HCT116 (cell line): ENCODE measurements at regions not wholly inside any gene's neighbourhood (a gene's known extent, or its start where the extent isn't known, plus 50 kb on each side); places are given as distances from the start of the nearest gene placed in this dataset.

Source experiments
- ATAC-seq: fragments of 200-7000 bp; cut with Tn5 transposase; 2 replicates; pipeline ENCODE4 v1.9.1; 2020; ENCODE audit warnings: mild to moderate bottlenecking, moderate library complexity
- BruUV-seq: library from RNA; stranded (reverse); fragments of 400-500 nt; replicated peaks from 2 replicates; lab custom pipeline; 2021; lab: Mats Ljungman, UMichigan
- CTCF ChIA-PET: fragments of 300-600 bp; sonication (Branson Sonifier 250); formaldehyde crosslinking; loops from one replicate; lab custom pipeline; 2021; ENCODE audit warnings: antibody characterized with exemption; lab: Charles Lee
- POLR2A ChIA-PET: fragments of 300-600, 350-600 bp; sonication (Branson Sonifier 250); formaldehyde crosslinking; loops from one replicate; lab custom pipeline; 2021; ENCODE audit warnings: antibody characterized with exemption; lab: Charles Lee
- RAD21 ChIA-PET, 2 experiments: fragments of 300-600 bp; sonication (Branson Sonifier 250); formaldehyde crosslinking; loops; one replicate each; lab custom pipeline; 2023; ENCODE audit warnings: low total read pairs in 2 of 2; ENCODE audit not compliant: uncharacterized antibody in 2 of 2, unreplicated experiment in 2 of 2, low non-redundant PET in 1 of 2; lab: Charles Lee
- DNase-seq: peaks from one replicate; pipeline ENCODE4 v3.0.0-alpha.2; 2010; ENCODE audit warnings: low read depth, low spot score
- H2AFZ ChIP-seq: fragments of 200-600 bp; shearing (Covaris generic), sonication (generic); 2 replicates; pipeline ENCODE4 v1.6.1; 2017; ENCODE audit warnings: low read depth, mixed run types, mixed read lengths, antibody characterized with exemption, low read length; ENCODE audit not compliant: poor library complexity, severe bottlenecking
- H3K27ac ChIP-seq: 2 replicates; pipeline ENCODE4 v1.5.1; 2012; ENCODE audit warnings: low read depth, low read length
- H3K27me3 ChIP-seq: fragments of 200-600 bp; sonication (generic); 2 replicates; pipeline ENCODE4 v1.6.1; 2016; ENCODE audit warnings: mixed run types, low read length, mixed read lengths; ENCODE audit not compliant: insufficient read depth
- H3K36me3 ChIP-seq, 2 experiments: fragments of 200-500 bp in 1 of 2; fragments of 200-600 bp in 1 of 2; sonication (Bioruptor generic) in 1 of 2; sonication (generic) in 1 of 2; 2 replicates each; pipeline versions ENCODE4 v1.5.1 to v1.6.1; 2014 to 2016; ENCODE audit warnings: low read length in 2 of 2, inconsistent platforms in 1 of 2, mixed read lengths in 1 of 2, mixed run types in 1 of 2; ENCODE audit not compliant: insufficient read depth in 2 of 2, control insufficient read depth in 1 of 2
- H3K4me1 ChIP-seq, 2 experiments: fragments of 200-600 bp in 1 of 2; sonication (generic) in 1 of 2; 2 replicates each; pipeline versions ENCODE4 v1.5.1 to v1.6.1; 2012 to 2017; ENCODE audit warnings: low read length in 2 of 2, inconsistent platforms in 1 of 2, mild to moderate bottlenecking in 1 of 2, mixed read lengths in 1 of 2, mixed run types in 1 of 2, moderate library complexity in 1 of 2; ENCODE audit not compliant: insufficient read depth in 2 of 2, control insufficient read depth in 1 of 2
- H3K4me2 ChIP-seq: fragments of 200-600 bp; sonication (generic); 2 replicates; pipeline ENCODE4 v1.6.1; 2017; ENCODE audit warnings: mixed run types, low read length, mixed read lengths
- H3K4me3 ChIP-seq, 2 experiments: fragments of 200-600 bp in 1 of 2; sonication (generic) in 1 of 2; replicated peaks in 1 of 2; 2 replicates each; pipeline ENCODE4 v1.5.1; 2011 to 2016; ENCODE audit warnings: low read length in 2 of 2, control low read depth in 1 of 2, low read depth in 1 of 2, mild to moderate bottlenecking in 1 of 2, mixed read lengths in 1 of 2, mixed run types in 1 of 2
- H3K79me2 ChIP-seq: fragments of 200-600 bp; sonication (generic); 2 replicates; pipeline ENCODE4 v1.6.1; 2017; ENCODE audit warnings: mild to moderate bottlenecking, mixed run types, low read length, moderate library complexity, mixed read lengths; ENCODE audit not compliant: insufficient read depth
- H3K9ac ChIP-seq: fragments of 200-600 bp; sonication (generic); 2 replicates; pipeline ENCODE4 v1.6.1; 2016; ENCODE audit warnings: low read length, mixed read lengths
- H3K9me2 ChIP-seq: fragments of 200-600 bp; sonication (generic), shearing (Covaris generic); 2 replicates; pipeline ENCODE4 v1.6.1; 2017; ENCODE audit warnings: mixed run types, mild to moderate bottlenecking, moderate library complexity; ENCODE audit not compliant: insufficient read depth
- H3K9me3 ChIP-seq, 2 experiments: fragments of 200-500 bp in 1 of 2; fragments of 200-600 bp in 1 of 2; sonication (Bioruptor generic) in 1 of 2; sonication (generic) in 1 of 2; 2 replicates each; pipeline ENCODE4 v1.6.1; 2014 to 2017; ENCODE audit warnings: low read length in 2 of 2, mixed read lengths in 2 of 2, inconsistent platforms in 1 of 2, low read depth in 1 of 2, mild to moderate bottlenecking in 1 of 2, mixed run types in 1 of 2, moderate library complexity in 1 of 2; ENCODE audit not compliant: control insufficient read depth in 1 of 2, insufficient read depth in 1 of 2
- H4K20me1 ChIP-seq: fragments of 200-600 bp; sonication (generic), shearing (Covaris generic); 2 replicates; pipeline ENCODE4 v1.6.1; 2017; ENCODE audit warnings: mixed run types, mild to moderate bottlenecking, moderate library complexity; ENCODE audit not compliant: insufficient read depth
- CBX3 ChIP-seq: IDR thresholded peaks from 2 replicates; pipeline ENCODE4 v1.6.1; 2012; ENCODE audit warnings: low read depth
- EGR1 ChIP-seq: IDR thresholded peaks from 2 replicates; pipeline ENCODE4 v1.6.1; 2012; ENCODE audit warnings: low read depth
- ELF1 ChIP-seq: IDR thresholded peaks from 2 replicates; pipeline ENCODE4 v1.6.1; 2012; ENCODE audit warnings: low read depth, borderline replicate concordance
- EZH2 ChIP-seq: fragments of 200-600 bp; sonication (generic); IDR thresholded peaks from 2 replicates; pipeline ENCODE4 v1.6.1; 2017; ENCODE audit warnings: antibody characterized with exemption, mixed run types
- EZH2phosphoT487 ChIP-seq: fragments of 200-600 bp; IDR thresholded peaks from 2 replicates; pipeline ENCODE4 v1.6.1; 2018; ENCODE audit warnings: antibody characterized with exemption, borderline replicate concordance
- FOSL1 ChIP-seq: IDR thresholded peaks from 2 replicates; pipeline ENCODE4 v1.6.1; 2012; ENCODE audit warnings: low read depth
- POLR2AphosphoS5 ChIP-seq: IDR thresholded peaks from 2 replicates; pipeline ENCODE4 v1.6.1; 2011; ENCODE audit warnings: mild to moderate bottlenecking, low read depth, low read length, moderate library complexity
- SIN3A ChIP-seq: IDR thresholded peaks from 2 replicates; pipeline ENCODE4 v1.6.1; 2012; ENCODE audit warnings: low read depth
- SP1 ChIP-seq: IDR thresholded peaks from 2 replicates; pipeline ENCODE4 v1.6.1; 2012; ENCODE audit warnings: low read depth
- YY1 ChIP-seq: IDR thresholded peaks from 2 replicates; pipeline ENCODE4 v1.6.1; 2011; ENCODE audit warnings: low read length, low read depth, moderate library complexity, mild to moderate bottlenecking; ENCODE audit not compliant: insufficient replicate concordance; ENCODE audit errors: extremely low read depth
- ZFX ChIP-seq: fragments of 450-650 bp; IDR thresholded peaks from 2 replicates; pipeline ENCODE4 v1.6.1; 2017
- intact Hi-C: fragments of 100-400 bp; cut with micrococcal nuclease; formaldehyde crosslinking; loops from 2 replicates; pipeline ENCODE4 v1.10.0; 2022
- TF ChIP-seq, protein P1 (sequence below): IDR thresholded peaks from 2 replicates; pipeline ENCODE4 v1.6.1; 2011; ENCODE audit warnings: mild to moderate bottlenecking, low read length, moderate library complexity; ENCODE audit not compliant: insufficient replicate concordance; ENCODE audit errors: extremely low read depth

GRCh38 chr6:133680994-133681393 lies 207.9 kb upstream of the TCF21 start:
- no peak overlapping the region for H3K4me3 ChIP-seq
- CTCF ChIA-PET, result no interaction called here
- RAD21 ChIA-PET, result no interaction called here
- H3K4me2 ChIP-seq, result no peak overlapping the region
- no peaks in the 10 kb centered on the region for H3K4me1 ChIP-seq
- no peak overlapping the region for H2AFZ ChIP-seq
- no peaks in the 10 kb centered on the region for H3K9me3 ChIP-seq
- H3K79me2 ChIP-seq, result no peaks in the 10 kb centered on the region
- no peak for ATAC-seq
- H3K9ac ChIP-seq, result no peak overlapping the region
- TF ChIP-seq SP1 (no peak), ELF1 (no peak), POLR2AphosphoS5 (no peak), ZFX (no peak)
- BruUV-seq, result no TSS peak
- H3K9me2 ChIP-seq, result no peaks in the 10 kb centered on the region
- no peaks in the 10 kb centered on the region for H3K36me3 ChIP-seq
- no peaks in the 10 kb centered on the region for H4K20me1 ChIP-seq
- no peak overlapping the region for H3K27ac ChIP-seq
- H3K27me3 ChIP-seq, result no peaks in the 10 kb centered on the region
- no peak for DNase-seq
- POLR2A ChIA-PET, result no interaction called here
- intact Hi-C loops, result no loop called here

- ChIA-PET RAD21 (no interaction called here), POLR2A (no interaction called here), CTCF (no interaction called here)
- Histone ChIP-seq H3K9me3 (no peaks in the 10 kb centered on the region), H3K4me2 (no peak overlapping the region), H3K4me1 (no peaks in the 10 kb centered on the region), H3K27me3 (no peaks in the 10 kb centered on the region), H3K27ac (no peak overlapping the region), H3K36me3 (no peaks in the 10 kb centered on the region), H4K20me1 (no peaks in the 10 kb centered on the region), H3K9me2 (no peaks in the 10 kb centered on the region), H3K4me3 (no peak overlapping the region), H3K9ac (no peak overlapping the region), H3K79me2 (no peaks in the 10 kb centered on the region), H2AFZ (no peak overlapping the region)
- no peak for DNase-seq
- BruUV-seq, result no TSS peak
- intact Hi-C loops, result no loop called here
- ATAC-seq, result no peak
- no peak for TF ChIP-seq ZFX
- no peak for TF ChIP-seq EGR1
- TF ChIP-seq POLR2AphosphoS5, result no peak
- no peak for TF ChIP-seq SIN3A
- no peak for TF ChIP-seq FOSL1
- no peak for TF ChIP-seq CBX3
- TF ChIP-seq ELF1, result no peak
- TF ChIP-seq YY1, result no peak
- TF ChIP-seq EZH2, result no peak
- TF ChIP-seq, protein P1, sequence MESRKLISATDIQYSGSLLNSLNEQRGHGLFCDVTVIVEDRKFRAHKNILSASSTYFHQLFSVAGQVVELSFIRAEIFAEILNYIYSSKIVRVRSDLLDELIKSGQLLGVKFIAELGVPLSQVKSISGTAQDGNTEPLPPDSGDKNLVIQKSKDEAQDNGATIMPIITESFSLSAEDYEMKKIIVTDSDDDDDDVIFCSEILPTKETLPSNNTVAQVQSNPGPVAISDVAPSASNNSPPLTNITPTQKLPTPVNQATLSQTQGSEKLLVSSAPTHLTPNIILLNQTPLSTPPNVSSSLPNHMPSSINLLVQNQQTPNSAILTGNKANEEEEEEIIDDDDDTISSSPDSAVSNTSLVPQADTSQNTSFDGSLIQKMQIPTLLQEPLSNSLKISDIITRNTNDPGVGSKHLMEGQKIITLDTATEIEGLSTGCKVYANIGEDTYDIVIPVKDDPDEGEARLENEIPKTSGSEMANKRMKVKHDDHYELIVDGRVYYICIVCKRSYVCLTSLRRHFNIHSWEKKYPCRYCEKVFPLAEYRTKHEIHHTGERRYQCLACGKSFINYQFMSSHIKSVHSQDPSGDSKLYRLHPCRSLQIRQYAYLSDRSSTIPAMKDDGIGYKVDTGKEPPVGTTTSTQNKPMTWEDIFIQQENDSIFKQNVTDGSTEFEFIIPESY, result no peak
- TF ChIP-seq EZH2phosphoT487, result no peak
Measured at GRCh38 chr6:133681891-133682290, 207.0 kb upstream of the TCF21 start.
